ENCODE measurements at regions not wholly inside any gene's neighbourhood (a gene's known extent, or its start where the extent isn't known, plus 50 kb on each side); places are given as distances from the start of the nearest gene placed in this dataset.
A peak's percentile ranks its signal among the peaks of the same experiment; 100 is the strongest.

DNA sequence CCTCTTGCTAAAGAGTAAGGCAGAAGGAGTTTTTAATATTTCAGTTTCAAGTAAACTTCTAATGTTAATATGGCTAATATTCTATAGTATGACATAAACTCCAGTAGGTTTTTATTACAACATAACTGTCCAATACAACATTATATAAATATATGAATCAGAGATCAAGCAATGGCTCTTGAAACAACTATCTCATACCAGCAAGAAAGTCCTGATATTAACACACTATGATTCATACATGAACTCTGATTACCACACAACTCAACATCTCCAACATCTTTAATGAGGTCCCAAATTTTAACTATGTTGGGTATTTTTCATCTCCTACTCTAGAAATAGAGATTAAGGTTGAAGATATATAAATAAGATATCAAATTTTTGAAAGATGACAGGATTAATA lies 878.3 kb downstream of the TLE1 start:
- TF ChIP-seq, protein P1, sequence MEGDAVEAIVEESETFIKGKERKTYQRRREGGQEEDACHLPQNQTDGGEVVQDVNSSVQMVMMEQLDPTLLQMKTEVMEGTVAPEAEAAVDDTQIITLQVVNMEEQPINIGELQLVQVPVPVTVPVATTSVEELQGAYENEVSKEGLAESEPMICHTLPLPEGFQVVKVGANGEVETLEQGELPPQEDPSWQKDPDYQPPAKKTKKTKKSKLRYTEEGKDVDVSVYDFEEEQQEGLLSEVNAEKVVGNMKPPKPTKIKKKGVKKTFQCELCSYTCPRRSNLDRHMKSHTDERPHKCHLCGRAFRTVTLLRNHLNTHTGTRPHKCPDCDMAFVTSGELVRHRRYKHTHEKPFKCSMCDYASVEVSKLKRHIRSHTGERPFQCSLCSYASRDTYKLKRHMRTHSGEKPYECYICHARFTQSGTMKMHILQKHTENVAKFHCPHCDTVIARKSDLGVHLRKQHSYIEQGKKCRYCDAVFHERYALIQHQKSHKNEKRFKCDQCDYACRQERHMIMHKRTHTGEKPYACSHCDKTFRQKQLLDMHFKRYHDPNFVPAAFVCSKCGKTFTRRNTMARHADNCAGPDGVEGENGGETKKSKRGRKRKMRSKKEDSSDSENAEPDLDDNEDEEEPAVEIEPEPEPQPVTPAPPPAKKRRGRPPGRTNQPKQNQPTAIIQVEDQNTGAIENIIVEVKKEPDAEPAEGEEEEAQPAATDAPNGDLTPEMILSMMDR (IDR thresholded peaks at IDR 0.05; ENCODE audit: low read depth, low read length), result no peak
- DNase-seq (ENCODE audit: extremely low read depth, low read depth), result no peak

DNA sequence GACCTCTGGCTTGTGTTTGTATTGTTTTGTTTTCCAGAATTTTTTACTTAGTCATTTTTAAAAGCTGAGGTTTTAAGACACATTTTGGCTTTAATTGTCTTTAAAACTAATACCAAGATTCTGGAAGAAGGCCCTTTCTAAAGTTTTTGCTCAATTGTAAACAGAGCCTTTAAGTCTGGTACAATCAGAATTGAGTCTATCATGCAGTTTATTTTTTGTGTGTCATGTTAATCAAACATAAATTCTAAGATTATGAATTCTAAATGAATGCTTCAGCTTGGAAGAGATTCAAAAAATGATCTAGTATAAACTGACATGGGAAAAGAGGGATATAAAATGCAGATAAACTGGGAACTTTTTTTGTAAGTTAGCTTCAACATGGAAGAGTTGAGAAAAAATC lies 882.7 kb downstream of the TLE1 start:
- DNase-seq (ENCODE audit: extremely low read depth, low read depth), result no peak
- TF ChIP-seq, protein P1 (IDR thresholded peaks at IDR 0.05; ENCODE audit: low read depth, low read length), result no peak

DNA sequence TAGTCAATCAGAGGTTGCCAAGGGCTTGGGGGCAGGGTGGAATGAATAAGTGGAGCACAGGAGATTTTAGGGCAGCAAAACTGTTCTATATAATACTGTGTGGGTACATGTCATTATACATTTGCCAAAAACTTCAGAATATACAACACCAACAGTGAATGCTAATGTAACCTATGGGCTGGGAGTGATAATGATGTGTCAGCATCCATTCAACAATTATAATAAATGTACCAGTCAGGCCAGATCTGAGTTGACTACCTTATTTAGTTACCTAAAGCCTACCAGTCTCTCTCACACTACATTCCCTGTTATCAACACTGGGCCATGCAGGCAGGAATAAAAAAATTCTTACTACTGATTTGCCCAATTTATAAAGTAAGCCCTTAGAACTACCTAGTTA lies 884.5 kb downstream of the TLE1 start:
- TF ChIP-seq, protein P1 (IDR thresholded peaks at IDR 0.05; ENCODE audit: low read depth, low read length), result no peak
- no peak for DNase-seq (ENCODE audit: extremely low read depth, low read depth)

DNA sequence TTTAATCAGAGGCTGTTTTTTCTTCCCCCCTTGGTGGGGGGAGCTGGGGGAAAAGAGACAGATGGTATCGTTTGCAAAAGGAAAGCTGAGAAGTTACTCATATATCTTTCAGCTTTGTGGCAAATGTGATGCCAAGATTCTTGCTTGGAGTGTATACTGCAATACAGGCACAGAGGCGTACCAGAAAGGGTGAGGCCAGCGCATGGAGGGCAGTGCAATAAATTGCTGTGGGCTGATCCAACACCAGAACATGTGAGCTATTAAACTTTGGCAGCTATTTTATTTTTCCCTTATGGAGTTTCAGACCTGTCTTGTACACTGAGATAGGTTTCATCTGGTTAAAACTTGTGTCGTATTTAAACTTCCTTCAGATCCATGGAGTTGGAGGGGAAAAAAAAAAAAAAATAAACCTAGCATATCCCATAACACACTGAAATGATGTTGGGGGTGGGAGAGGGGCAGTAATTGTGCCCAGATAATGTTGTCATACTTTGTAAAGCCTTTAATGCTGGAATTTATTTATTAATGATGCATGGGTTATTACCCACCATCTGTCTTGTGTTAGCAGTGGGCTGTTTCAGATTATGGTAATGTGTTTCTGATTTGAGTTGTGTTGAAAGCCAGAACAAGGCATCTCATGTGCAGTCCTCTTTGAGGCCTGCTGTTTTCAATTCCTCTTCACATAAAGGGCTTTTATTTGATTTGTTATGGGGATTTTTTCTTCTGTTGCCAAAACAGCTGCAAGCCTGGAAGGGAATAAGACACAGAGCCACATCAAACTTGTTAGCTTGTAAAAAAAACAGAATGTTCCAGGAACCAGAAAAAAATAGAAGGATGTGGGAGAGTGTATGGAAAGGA lies 891.3 kb downstream of the TLE1 start:
- DNase-seq (ENCODE audit: extremely low read depth, low read depth), result peak; percentile 84
- TF ChIP-seq, protein P1 (IDR thresholded peaks at IDR 0.05; ENCODE audit: low read depth, low read length), result no peak

DNA sequence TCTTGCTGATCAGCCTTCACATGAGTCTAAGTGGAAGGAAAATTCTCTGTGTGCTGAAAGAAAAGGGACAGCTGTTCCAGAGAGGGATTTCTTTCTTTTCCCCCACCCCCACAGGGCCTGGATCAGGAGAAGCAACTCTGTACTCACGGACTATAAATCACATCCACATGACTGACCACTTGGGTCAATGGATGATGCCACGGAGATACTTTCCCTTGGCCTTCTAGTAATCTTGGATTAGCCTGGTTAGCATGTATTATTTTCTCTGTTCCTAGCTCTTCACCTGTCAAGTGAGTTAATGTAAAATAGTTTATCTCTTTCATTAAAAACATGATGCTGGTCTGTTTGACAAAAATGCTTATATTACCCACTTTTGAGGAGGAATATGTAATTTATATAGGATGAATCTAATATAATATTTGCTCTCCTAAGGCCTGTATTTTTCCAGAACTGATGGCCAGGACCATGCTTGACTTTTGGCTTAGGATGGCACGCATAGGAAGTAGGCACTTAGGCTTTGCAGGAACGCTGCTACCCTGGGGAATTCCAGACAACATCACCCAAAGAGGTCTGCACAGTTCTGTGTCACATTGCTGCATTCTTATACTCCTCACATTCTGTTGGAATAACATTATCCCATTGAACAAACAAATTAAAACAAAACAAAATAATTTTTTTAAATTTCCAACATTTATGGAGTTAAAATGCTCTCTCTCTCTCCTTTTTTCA lies 892.1 kb downstream of the TLE1 start:
- no peak for DNase-seq (ENCODE audit: extremely low read depth, low read depth)
- TF ChIP-seq, protein P1 (IDR thresholded peaks at IDR 0.05; ENCODE audit: low read depth, low read length), result no peak

DNA sequence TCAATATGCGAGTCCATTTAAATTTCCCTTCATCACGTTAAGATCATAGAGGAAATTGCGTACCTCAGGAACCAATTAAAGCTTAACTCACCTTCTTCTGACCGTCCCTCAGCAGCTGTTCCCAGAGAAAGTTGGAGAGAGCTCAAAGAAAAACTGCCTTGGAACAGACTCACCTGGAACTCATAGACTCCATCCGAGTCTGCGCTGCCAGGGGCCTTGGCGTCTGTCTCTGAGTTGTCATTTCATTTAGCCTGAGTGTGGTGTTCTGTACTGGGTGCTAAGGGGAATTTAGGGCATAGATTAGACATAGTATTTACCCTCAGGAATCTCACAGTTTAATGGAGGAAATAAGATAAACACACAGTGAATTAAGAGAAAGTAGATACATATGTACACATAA lies 892.7 kb downstream of the TLE1 start:
- TF ChIP-seq, protein P1 (IDR thresholded peaks at IDR 0.05; ENCODE audit: low read depth, low read length), result no peak
- DNase-seq (ENCODE audit: extremely low read depth, low read depth), result no peak

DNA sequence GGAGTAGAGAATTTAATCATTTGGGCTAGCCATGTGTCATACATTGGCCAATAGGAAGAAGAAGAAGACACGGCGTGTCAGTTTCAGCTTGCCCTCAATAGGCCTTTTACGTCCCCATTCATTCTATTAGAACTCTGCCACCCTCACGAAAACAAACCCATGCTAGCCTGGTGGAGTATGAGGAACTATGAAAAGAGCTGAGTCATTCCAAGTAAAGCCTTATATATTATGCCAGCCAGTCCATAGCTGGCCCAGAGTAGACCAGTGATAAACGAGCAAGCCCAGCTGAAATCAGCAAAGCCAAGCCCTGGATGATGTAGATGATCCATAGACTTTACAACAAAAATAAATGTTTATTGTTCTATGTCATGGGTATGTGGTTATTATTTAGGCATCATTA lies 895.1 kb downstream of the TLE1 start:
- TF ChIP-seq, protein P1 (IDR thresholded peaks at IDR 0.05; ENCODE audit: low read depth, low read length), result no peak
- no peak for DNase-seq (ENCODE audit: extremely low read depth, low read depth)

Data from AG09319 (cell line).